Stimulated activated CD8-positive, alpha-beta memory T cell treated with anti-CD3 and anti-CD28 coated beads, Interleukin-4, amount 100 ng/mL, for 4 hours (primary cell): ENCODE measurements at regions not wholly inside any gene's neighbourhood (a gene's known extent, or its start where the extent isn't known, plus 50 kb on each side); places are given as distances from the start of the nearest gene placed in this dataset.

Experiments
- DNase-seq, 2 donors: peaks; one replicate each; pipeline ENCODE4 v3.0.0-alpha.2; 2020; ENCODE audit warnings: low read depth in 2 of 2, low spot score in 1 of 2

DNA sequence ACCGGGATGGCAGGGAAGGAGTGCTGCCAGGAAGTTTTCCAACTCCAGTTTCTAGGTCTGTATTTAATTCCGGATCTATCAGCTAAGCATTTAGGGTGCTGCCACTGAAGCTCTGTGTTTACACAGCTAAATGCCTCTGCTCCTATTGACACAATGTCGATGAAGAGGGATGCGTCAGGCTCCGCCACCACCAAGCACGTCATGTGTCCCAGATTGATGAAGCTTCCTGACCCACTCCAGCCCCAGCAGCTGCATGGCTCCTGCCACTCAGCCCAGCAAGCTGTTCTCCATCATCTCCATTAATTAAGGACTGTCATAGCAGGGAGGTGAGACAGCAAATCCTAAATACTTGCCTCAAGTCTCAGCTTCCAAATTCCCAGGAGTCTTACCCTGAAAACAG is 435.2 kb upstream of the ZNF507 start:
- no peak for DNase-seq

- DNase-seq: no peak
Measured at GRCh38 chr19:31911577-31911976, 433.8 kb upstream of the ZNF507 start.

DNA sequence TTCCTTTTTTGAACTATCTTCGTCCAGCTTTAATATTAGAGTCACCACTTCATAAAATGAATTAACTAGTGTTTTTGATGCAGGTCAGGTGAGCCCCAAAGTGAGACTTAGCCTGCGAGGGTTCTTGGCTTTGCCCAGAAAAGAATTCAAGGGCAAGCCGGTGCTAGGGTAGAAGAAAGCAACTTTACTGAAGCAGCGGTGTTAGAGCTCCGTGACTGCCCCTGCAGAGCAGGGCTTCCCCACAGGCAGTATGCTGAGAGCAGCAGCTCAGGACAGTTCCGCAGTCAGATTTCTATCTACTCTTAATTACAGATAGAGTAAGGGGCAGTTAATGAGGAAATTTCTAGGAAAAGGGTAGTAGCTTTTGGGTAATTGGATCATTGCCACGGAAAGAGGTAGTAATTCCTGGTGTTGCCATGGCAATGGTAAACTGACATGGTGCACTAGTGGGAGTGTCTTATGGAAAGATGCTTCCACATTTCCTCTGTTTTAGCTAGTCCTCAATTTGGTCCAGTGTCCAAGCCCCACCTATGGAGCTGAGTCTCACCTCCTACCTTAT is 432.2 kb upstream of the ZNF507 start:
- DNase-seq: no peak

DNA sequence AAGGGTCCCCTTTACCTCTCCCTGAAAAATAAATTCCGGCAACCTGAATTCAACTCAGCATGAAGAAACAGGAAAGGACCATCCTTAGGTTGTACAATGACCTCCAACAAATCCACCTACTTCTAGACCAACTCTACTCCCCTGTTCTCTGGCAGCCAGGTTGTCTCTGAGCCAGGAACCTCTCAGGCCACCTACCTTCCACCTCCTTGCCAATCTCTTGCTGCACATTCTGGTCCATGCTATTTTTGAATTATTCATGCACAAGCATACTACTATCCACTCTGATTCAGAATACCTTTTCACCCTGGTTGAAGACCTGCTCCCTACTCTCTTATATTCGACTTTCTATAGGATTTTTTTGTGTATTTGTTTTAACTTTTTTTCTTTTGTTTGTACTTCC is 415.0 kb upstream of the ZNF507 start:
- no peak for DNase-seq

- no peak for DNase-seq
Measured at GRCh38 chr19:31937983-31938382, 407.4 kb upstream of the ZNF507 start.

GRCh38 chr19:31938675-31939074 is 406.7 kb upstream of the ZNF507 start:
- DNase-seq: no peak

GRCh38 chr19:31940396-31940795 is 405.0 kb upstream of the ZNF507 start:
- no peak for DNase-seq

GRCh38 chr19:31943191-31943661 is 402.2 kb upstream of the ZNF507 start:
- no peak for DNase-seq

- no peak for DNase-seq
Measured at GRCh38 chr19:31943778-31944177, 401.6 kb upstream of the ZNF507 start.

DNA sequence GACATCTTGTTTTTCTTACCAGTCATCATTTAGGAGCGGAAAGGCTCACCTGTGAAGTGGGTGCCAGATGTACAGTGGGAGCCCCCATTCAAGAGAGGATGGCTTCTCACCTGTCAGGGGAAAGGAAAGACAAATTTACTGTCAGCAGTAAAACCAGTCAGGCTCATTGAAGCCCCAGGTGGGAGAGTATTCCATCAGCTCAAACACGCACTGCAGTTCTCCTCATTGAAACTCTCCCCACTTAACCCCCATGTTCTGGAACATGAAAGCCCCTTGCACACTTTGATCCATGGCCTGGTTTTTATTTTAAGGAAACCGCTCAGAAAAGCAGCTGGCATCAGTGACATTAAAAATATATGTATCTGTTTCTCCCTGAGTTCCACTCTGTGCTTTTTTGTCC is 401.1 kb upstream of the ZNF507 start:
- DNase-seq: no peak

GRCh38 chr19:31946491-31946890 is 398.9 kb upstream of the ZNF507 start:
- no peak for DNase-seq

GRCh38 chr19:31947436-31948115 is 397.8 kb upstream of the ZNF507 start:
- DNase-seq: no peak

DNA sequence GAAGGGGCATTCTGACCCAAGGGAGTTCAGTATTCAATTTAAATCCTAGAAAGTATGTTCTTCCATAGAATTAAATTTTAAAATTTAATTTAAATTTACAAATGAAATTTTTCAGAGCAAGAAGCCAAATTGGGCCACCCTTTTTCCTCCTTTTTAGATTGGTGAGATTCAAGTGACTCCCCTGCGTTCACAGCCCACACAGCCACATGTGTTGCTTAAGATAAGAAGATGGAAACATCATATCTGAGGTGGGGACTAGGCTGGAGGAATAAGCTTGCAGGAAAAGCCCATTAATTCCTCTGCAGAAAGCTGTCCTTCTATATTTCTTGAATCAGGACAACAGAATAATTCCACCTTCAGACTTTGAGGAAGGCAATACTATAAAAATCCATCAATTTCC is 392.7 kb upstream of the ZNF507 start:
- DNase-seq: no peak

DNA sequence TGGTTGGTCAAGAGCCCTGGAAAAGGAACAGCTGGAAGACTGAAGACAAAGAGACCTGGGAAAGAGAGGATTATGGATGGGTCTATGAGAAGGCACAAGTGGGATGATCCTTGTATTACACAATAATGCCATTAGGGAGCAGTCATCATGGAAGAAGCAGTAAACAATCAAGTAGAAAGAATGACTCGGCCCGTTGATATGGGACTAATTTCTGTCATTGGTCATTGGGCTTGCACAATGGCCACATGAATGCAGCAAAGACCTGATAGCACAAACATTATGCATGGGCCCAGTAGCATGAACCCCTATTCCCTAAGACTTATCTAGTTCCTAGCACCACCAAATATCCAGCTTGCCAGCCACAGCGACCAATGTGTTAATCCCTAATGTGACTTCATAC is 390.3 kb upstream of the ZNF507 start:
- no peak for DNase-seq

DNA sequence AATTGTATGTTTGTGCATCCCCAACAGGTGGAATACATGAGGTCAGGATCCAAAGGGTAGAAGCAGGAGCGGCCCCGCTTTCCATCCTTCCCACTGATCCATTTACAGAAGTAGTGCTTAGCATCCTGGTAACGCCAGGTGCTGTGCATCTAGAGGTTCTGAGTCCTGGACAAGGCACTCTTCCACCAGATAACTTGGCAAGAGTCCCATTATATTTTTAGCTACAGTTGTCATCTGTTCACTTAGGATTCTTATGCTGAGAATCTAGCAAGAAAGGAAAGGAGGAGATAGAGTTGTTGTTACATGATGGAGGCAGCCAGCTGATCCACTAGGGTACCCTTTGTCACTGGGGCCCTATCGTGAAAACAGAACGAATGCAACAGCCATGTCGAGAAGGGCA is 389.5 kb upstream of the ZNF507 start:
- DNase-seq: no peak

GRCh38 chr19:31956771-31957392 is 388.5 kb upstream of the ZNF507 start:
- no peak for DNase-seq

- DNase-seq: no peak
Measured at GRCh38 chr19:31957711-31958110, 387.7 kb upstream of the ZNF507 start.

DNA sequence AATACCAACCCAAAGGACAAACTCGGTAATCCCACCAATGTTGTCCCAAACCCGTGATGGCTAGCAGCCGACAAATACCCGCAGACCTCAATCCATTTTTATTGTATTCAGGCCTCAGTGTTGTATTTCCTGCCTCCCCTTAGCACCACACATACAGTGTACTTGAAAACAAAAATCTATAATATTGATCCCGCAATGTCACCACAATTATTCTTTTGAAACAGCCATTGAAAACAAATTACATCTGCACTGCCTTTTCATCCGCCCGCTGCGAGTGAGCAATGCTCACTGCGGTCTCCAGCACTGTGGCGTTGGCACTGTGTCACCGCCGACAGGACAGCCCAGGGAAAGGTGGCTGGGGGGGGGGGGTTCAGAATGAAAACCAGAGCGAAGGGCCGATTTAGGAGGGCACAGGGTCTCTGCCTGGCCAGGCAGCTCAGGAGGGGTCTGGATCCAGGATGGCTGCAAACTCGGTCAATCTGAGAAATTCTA is 385.8 kb upstream of the ZNF507 start:
- DNase-seq: no peak

DNA sequence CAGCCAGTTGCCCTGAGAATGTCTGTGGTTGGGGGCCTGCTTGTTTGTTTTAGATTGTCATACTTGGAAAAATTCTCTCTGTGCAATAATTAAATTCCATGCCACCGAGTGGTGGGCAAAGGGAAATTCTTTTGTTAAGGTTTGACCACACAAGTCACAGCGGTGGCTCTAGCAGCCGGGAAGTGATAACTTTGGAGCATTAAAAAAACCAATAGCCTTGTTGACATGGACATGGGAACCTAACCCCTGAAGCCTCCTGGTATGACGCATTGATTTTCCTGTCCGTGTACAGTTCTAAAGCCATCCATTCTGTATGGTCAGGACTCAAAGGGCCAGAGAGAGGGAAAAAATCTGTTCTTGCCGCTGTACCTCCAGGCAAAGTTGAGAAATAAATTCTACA is 384.9 kb upstream of the ZNF507 start:
- DNase-seq: no peak

GRCh38 chr19:31961191-31961590 is 384.2 kb upstream of the ZNF507 start:
- DNase-seq: no peak

DNA sequence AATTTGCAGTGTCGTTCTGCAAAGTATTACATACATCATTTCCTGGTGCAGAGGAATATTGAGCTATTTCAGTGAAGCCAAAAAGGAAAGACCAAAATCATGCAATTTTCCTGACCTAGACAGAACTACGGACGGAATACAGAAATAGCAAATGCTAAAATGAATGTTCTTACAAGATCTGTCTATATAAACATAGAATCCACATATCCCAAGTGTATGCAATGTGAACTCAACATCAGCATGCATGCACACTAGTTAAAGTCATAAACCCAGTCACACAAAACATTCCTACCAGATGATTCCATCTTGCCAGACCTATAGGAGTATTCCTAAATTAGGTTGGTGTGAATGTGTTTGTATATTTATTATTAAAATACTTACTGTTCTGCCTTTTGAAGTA is 383.7 kb upstream of the ZNF507 start:
- DNase-seq: no peak

DNA sequence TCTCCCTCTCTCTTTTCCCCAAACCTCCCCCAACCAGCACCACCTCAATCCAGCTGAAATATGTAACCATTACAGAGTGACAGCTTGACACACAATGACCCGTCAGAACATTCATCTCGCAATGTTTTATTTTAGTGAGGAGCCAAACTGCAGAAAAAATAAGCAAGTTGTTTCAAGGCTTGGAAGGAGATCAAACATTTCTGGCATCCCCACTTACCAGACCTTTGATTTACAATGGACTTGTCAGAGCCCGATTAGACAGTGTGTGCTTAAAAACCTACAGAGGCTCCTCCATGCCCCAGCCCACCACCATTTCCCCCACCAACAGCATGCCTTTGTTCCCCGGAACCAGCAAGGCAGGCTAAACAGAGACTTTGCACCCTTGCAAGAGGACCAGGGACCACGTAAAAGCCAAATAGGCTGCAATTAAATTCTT is 382.8 kb upstream of the ZNF507 start:
- no peak for DNase-seq

- DNase-seq: no peak
Measured at GRCh38 chr19:31963746-31964145, 381.7 kb upstream of the ZNF507 start.
